Islet precursor cell (in vitro differentiated cells): ENCODE measurements at regions not wholly inside any gene's neighbourhood (a gene's known extent, or its start where the extent isn't known, plus 50 kb on each side); places are given as distances from the start of the nearest gene placed in this dataset.
"Not testable (repeated sequence)": the region's sequence is repeated elsewhere in the genome, so short reads cannot be mapped to it uniquely, and the experiment has no call there.

Experiments used
- DNase-seq: peaks from one replicate; pipeline ENCODE4 v3.0.0-alpha.2; 2018

DNA sequence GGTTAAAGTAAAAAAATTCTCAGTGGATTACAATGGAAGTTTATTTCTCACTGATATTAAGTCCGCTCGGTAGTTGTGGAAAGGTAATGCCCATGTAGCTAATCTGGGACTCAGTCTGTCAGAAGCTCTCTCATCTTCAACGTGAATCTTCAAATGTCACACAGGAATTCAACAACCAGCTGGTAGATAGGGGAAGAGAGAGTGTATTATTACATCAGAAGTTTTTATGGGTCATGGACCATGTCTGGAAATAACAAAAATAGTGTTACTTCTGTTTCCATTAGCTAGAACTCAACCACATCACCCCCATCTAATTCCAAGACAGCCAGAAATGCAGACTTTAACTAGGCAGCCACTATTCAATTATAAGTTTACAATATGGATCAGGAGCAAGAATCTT lies 506.1 kb upstream of the HTR2C start:
- no peak for DNase-seq

GRCh38 chrX:114075073-114075673 lies 508.7 kb upstream of the HTR2C start:
- DNase-seq = no peak

- no peak for DNase-seq
Observed at GRCh38 chrX:114073926-114074325, 510.0 kb upstream of the HTR2C start.

DNA sequence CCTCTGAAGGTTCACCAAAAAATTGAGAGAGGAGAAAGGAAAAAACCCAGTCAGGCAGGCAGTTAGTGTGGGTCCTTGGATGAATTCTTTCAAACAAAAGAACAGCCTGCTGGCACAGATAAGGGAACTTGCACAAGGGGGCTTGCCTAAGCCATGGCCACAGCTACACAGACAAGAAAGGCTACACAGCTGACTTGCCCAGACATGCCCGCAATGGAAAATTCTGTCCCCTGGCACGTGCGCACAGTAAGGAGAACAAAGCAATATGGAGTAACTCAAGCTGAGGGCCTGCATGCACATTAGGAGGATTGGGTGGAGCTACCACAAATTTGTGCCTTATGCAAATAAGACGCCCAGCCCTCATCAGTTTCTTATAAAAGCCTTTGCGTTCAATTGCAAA lies 512.5 kb upstream of the HTR2C start:
- DNase-seq = no peak

DNA sequence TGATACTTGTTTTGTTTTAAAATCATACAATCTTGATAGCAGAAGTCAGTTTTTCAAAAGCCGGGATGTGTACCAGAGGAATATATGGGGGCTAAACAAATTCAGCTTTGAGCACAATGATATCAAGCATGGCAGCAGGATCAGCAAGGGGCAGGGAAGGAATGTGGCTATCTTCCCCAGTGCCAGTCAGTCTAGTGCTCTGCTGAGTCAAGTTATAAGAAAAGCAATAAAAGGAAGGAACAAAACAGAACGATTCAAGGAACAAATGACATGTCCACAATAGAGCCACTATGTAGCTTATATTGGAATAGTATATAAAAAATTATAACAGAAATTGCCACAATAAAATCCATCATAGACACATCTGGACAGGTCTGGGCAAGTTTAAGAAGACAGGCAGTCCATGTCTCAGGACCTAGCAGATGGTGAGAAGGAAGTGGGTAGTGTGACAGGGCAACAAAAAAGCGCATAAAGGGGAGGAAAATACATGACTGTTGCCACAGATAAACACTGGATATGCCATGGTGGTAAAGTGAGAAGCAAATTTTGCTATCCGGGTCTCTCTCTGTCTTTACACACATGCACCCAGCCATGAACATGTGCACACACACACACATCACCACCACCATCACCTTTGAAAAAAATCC lies 518.2 kb upstream of the HTR2C start:
- DNase-seq = no peak

DNA sequence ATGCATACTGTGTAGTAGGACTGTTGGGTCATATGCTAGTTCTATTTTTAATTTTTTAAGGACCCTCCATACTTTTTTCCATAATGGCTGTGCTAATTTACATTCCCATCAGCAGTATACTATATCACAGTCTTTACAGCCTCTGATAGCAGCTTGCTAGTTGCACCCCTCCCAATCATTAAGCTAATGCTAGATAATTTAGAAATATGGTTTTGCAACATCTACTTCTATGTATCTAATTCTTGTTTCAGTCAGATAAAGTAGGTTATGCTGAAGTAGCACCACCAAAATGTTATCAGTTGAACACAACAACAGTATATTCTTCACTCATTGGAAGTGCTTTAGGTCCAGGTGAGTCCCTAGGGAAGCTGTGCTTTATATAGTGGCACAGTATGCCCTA lies 522.7 kb upstream of the HTR2C start:
- no peak for DNase-seq

DNA sequence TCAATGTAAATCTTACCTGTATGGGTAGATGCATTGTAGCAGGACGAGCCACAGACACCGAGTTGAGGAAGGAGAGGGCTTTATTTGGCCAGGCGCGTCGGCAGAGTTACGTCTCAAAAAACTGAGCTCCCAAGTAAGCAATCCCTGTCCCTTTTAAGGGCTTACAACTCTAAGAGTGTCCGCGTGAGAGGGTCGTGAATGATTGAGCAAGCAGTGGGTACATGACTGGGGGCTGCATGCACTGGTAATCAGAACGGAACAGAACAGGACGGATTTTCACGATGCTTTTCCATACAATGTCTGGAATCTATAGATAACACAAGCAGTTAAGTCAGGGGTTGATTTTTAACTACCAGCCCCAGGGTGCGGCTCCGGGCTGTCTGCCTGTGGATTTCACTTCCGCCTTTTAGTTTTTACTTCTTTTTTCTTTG lies 524.9 kb upstream of the HTR2C start:
- DNase-seq = no peak

- not testable (repeated sequence) for DNase-seq
Observed at GRCh38 chrX:114057422-114057821, 526.5 kb upstream of the HTR2C start.

- no peak for DNase-seq
Observed at GRCh38 chrX:114051667-114052315, 532.1 kb upstream of the HTR2C start.

GRCh38 chrX:114050075-114050796 lies 533.6 kb upstream of the HTR2C start:
- DNase-seq = no peak

- DNase-seq = no peak
Observed at GRCh38 chrX:114049063-114049462, 534.8 kb upstream of the HTR2C start.

DNA sequence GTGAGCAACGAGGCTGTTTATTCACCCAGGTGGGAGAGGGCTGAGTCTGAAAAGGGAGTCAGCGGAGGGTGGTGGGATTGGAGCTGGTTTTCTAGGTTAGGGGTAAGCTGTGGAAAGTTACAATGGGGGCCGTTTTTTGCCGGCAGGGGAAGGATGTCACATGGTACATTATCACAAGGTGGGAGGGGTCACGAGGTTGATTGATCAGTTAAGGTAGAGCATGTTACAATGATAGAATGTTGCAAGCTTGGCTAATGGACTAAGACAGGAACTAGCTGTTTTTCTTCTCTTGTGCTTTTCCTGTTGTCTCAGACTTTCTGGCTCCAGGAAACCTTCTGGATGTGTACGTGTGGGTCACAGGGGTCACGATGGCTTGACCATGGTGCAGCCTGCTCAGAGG lies 536.3 kb upstream of the HTR2C start:
- no peak for DNase-seq

- no peak for DNase-seq
Observed at GRCh38 chrX:114046695-114047279, 537.1 kb upstream of the HTR2C start.

GRCh38 chrX:114041470-114041869 lies 542.4 kb upstream of the HTR2C start:
- DNase-seq = not testable (repeated sequence)

DNA sequence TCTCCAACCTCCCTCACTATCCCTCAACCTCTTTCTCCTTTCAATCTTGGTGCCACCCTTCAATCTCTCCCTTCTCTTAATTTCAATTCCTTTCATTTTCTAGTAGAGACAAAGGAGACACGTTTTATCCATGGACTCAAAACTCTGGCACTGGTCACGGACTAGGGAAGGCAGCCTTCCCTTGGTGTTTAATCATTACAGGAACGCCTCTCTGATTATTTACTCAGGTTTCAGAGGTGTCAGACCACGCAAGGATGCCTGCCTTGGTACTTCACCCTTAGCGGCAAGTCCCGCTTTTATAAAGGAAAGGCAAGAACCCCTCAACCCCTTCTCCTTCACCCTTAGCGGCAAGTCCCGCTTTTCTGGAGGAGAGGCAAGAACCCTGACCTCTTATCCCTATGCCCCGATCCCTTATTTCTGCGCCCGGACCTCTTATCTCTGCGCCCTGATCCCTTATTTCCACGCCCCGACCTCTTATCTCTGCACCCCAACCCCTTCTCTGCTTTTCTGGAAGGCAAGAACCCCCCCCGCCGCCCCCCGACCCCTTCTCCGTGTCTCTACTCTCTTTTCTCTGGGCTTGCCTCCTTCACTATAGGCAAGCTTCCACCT lies 543.1 kb upstream of the HTR2C start:
- DNase-seq = not testable (repeated sequence)

DNA sequence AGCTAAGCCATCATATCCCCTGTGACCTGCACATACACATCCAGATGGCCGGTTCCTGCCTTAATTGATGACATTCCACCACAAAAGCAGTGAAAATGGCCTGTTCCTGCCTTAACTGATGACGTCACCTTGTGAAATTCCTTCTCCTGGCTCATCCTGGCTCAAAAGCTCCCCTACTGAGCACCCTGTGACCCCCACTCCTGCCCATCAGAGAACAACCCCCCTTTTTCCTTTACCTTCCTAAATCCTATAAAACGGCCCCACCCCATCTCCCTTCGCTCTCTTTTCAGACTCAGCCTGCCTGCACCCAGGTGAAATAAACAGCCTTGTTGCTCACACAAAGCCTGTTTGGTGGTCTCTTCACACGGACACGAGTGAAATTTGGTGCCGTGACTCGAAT lies 543.8 kb upstream of the HTR2C start:
- DNase-seq = not testable (repeated sequence)

GRCh38 chrX:114038358-114038757 lies 545.5 kb upstream of the HTR2C start:
- DNase-seq = no peak

DNA sequence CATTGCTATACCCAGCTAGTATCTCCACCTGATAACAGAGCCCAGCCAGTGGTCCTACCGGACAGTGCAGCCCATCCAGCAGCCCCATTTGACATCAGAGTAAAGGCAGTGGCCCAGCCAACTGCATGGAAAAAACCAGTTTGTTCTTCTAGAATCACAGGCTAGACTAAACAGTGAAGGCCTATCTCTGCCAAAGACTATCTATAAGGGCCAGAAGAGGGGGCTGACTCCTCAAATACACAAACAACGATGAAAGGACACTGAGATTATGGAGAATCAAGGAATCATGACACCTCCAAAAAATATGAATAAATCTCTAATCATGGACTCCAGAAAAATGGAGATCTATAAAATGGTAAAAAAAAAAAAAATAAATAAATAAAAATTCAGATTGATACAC lies 546.4 kb upstream of the HTR2C start:
- DNase-seq = no peak

GRCh38 chrX:114028907-114029662 lies 554.8 kb upstream of the HTR2C start:
- DNase-seq = no peak

DNA sequence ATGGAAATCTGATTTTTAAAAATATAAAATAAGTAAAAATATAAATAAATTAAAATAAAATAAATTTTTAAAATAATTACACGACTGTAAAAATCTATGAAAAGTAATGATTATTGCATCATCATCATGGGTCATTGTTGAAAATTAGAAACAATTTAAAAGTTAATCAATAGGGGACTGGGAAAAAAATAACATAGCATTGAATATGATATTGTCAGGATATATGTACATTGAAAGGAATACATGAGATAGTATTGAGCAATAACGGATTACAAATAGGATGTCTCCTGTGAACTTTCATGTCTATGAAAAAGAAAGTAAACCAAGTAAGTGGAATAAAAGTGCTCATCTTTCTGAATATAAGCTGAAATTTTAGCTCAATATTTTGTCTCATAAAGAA lies 566.8 kb upstream of the HTR2C start:
- no peak for DNase-seq

DNA sequence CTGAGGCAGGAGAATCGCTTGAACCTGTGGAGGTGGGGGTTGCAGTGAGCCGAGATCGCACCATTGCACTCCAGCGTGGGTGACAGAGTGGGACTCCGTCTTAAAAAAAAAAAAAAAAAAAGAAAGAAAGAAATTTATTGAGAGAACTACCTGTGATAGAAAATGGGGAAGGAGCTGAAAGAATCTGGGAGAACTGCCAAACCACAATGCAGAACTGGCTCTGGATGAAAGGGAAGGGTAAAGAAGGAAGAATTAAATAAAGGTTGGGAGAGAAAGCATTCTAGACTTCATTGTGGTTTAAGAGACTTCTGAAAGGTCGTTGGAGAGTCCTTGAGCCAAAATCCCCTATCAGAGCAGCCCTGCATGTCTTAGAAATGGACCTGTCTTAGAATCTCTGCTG lies 567.9 kb upstream of the HTR2C start:
- no peak for DNase-seq

- DNase-seq = no peak
Observed at GRCh38 chrX:114006664-114007063, 577.2 kb upstream of the HTR2C start.
